ENCODE measurements at regions not wholly inside any gene's neighbourhood (a gene's known extent, or its start where the extent isn't known, plus 50 kb on each side); places are given as distances from the start of the nearest gene placed in this dataset.

- no peak for ATAC-seq (ENCODE audit: low read depth)
- intact Hi-C loops (cut with micrococcal nuclease): no loop called here
- no peaks in the 10 kb centered on the region for H3K27me3 Mint-ChIP-seq
- H3K4me1 Mint-ChIP-seq: no peaks in the 10 kb centered on the region
- no peak for TF ChIP-seq CTCF (IDR thresholded peaks at IDR 0.05)
- H3K4me3 Mint-ChIP-seq: no peak overlapping the region
- DNase-seq: no peak
- no peaks in the 10 kb centered on the region for H3K9me3 Mint-ChIP-seq
- POLR2A ChIA-PET: no interaction called here
- H3K27ac Mint-ChIP-seq: no peak overlapping the region
- CTCF ChIA-PET: no interaction called here
- H3K36me3 Mint-ChIP-seq (ENCODE audit: low read depth): no peaks in the 10 kb centered on the region
Observed at GRCh38 chr5:153130296-153130695, 360.2 kb upstream of the GRIA1 start.

- ChIA-PET POLR2A (no interaction called here), CTCF (no interaction called here)
- intact Hi-C loops (cut with micrococcal nuclease): no loop called here
- TF ChIP-seq CTCF (IDR thresholded peaks at IDR 0.05): no peak
- no peaks in the 10 kb centered on the region for H3K36me3 Mint-ChIP-seq (ENCODE audit: low read depth)
- H3K4me3 Mint-ChIP-seq: no peak overlapping the region
- H3K9me3 Mint-ChIP-seq: no peaks in the 10 kb centered on the region
- no peak for ATAC-seq (ENCODE audit: low read depth)
- no peak for DNase-seq
- no peaks in the 10 kb centered on the region for H3K27me3 Mint-ChIP-seq
- no peak overlapping the region for H3K27ac Mint-ChIP-seq
- H3K4me1 Mint-ChIP-seq: no peaks in the 10 kb centered on the region
Observed at GRCh38 chr5:153135411-153135810, 355.1 kb upstream of the GRIA1 start.

- intact Hi-C loops (cut with micrococcal nuclease): no loop called here
- H3K4me1 Mint-ChIP-seq: no peaks in the 10 kb centered on the region
- no peaks in the 10 kb centered on the region for H3K36me3 Mint-ChIP-seq (ENCODE audit: low read depth)
- H3K4me3 Mint-ChIP-seq: no peak overlapping the region
- no peaks in the 10 kb centered on the region for H3K27me3 Mint-ChIP-seq
- ATAC-seq (ENCODE audit: low read depth): no peak
- no peaks in the 10 kb centered on the region for H3K9me3 Mint-ChIP-seq
- no peak for DNase-seq
- ChIA-PET CTCF (no interaction called here), POLR2A (no interaction called here)
- no peak for TF ChIP-seq CTCF (IDR thresholded peaks at IDR 0.05)
- no peak overlapping the region for H3K27ac Mint-ChIP-seq
Observed at GRCh38 chr5:153136910-153137614, 353.4 kb upstream of the GRIA1 start.

GRCh38 chr5:153147891-153148623 is 342.4 kb upstream of the GRIA1 start:
- TF ChIP-seq CTCF (IDR thresholded peaks at IDR 0.05): no peak
- Mint-ChIP-seq H3K27me3 (no peaks in the 10 kb centered on the region), H3K27ac (no peak overlapping the region), H3K4me1 (no peaks in the 10 kb centered on the region), H3K9me3 (peaks cover 11% of the 10 kb centered on the region), H3K36me3 (ENCODE audit: low read depth) (no peaks in the 10 kb centered on the region), H3K4me3 (no peak overlapping the region)
- DNase-seq (no peak), ATAC-seq (ENCODE audit: low read depth) (no peak)
- intact Hi-C loops (cut with micrococcal nuclease): loop anchor here (5.0 kb wide), 1 partner anchor 616 kb away; no protein-coding TSS in a partner anchor
- ChIA-PET POLR2A (no interaction called here), CTCF (no interaction called here)

GRCh38 chr5:153148624-153148976 is 341.9 kb upstream of the GRIA1 start:
- no peaks in the 10 kb centered on the region for H3K4me1 Mint-ChIP-seq
- ChIA-PET POLR2A (no interaction called here), CTCF (no interaction called here)
- no peak for TF ChIP-seq CTCF (IDR thresholded peaks at IDR 0.05)
- H3K36me3 Mint-ChIP-seq (ENCODE audit: low read depth): no peaks in the 10 kb centered on the region
- peaks cover 10% of the 10 kb centered on the region for H3K9me3 Mint-ChIP-seq
- H3K27ac Mint-ChIP-seq: no peak overlapping the region
- H3K4me3 Mint-ChIP-seq: no peak overlapping the region
- no peak for DNase-seq
- ATAC-seq (ENCODE audit: low read depth): no peak
- H3K27me3 Mint-ChIP-seq: no peaks in the 10 kb centered on the region
- intact Hi-C loops (cut with micrococcal nuclease): loop anchor here (5.0 kb wide), 1 partner anchor 616 kb away; no protein-coding TSS in a partner anchor

Data from activated B cell treated with CpG ODN at 0.5 μM for 24 hours (primary cell).